IMR-90 (cell line): ENCODE measurements at regions not wholly inside any gene's neighbourhood (a gene's known extent, or its start where the extent isn't known, plus 50 kb on each side); places are given as distances from the start of the nearest gene placed in this dataset.

Experiments
- ATAC-seq: fragments of 200-7000 bp; cut with Tn5 transposase; 2 replicates; pipeline ENCODE4 v1.9.1; 2020; ENCODE audit warnings: low read depth, mild to moderate bottlenecking, moderate library complexity
- BruUV-seq: library from RNA; stranded (reverse); fragments of 400-500 nt; replicated peaks from 2 replicates; lab custom pipeline; 2021; lab: Mats Ljungman, UMichigan
- CTCF ChIA-PET: fragments of 300-600 bp; formaldehyde crosslinking; extraction: SDS; loops from one replicate; lab custom pipeline; 2021; ENCODE audit warnings: antibody characterized with exemption; lab: Yijun Ruan, JAX
- POLR2A ChIA-PET: fragments of 300-600 bp; sonication (Branson Sonifier 250); formaldehyde crosslinking; loops from one replicate; lab custom pipeline; 2022; ENCODE audit warnings: antibody characterized with exemption; ENCODE audit not compliant: unreplicated experiment; lab: Charles Lee
- DNase-seq: peaks from one replicate; pipeline ENCODE4 v3.0.0; 2013
- H2AFZ ChIP-seq: replicated peaks from 2 replicates; pipeline ENCODE3; 2013; ENCODE audit warnings: low read length, mild to moderate bottlenecking; ENCODE audit not compliant: poor library complexity
- H2AK5ac ChIP-seq: 2 replicates; pipeline ENCODE4 v1.6.1; 2013; ENCODE audit warnings: low read depth, low read length, inconsistent platforms
- H2AK9ac ChIP-seq: replicated peaks from 2 replicates; pipeline ENCODE3; 2013; ENCODE audit warnings: mild to moderate bottlenecking, low read depth, low read length, moderate library complexity; ENCODE audit not compliant: poor library complexity
- H2BK120ac ChIP-seq: 2 replicates; pipeline ENCODE4 v1.6.1; 2013; ENCODE audit warnings: low read depth, low read length, inconsistent platforms
- H2BK15ac ChIP-seq: 3 replicates; pipeline ENCODE4 v1.6.1; 2013; ENCODE audit warnings: low read depth, low read length, inconsistent platforms
- H2BK20ac ChIP-seq: 2 replicates; pipeline ENCODE4 v1.6.1; 2013; ENCODE audit warnings: low read depth, mild to moderate bottlenecking, inconsistent platforms, low read length, moderate library complexity
- H2BK5ac ChIP-seq: 2 replicates; pipeline ENCODE4 v1.6.1; 2013; ENCODE audit warnings: mild to moderate bottlenecking, low read depth, low read length, inconsistent platforms; ENCODE audit not compliant: poor library complexity, severe bottlenecking
- H3K14ac ChIP-seq: replicated peaks from 2 replicates; pipeline ENCODE4 v1.6.1; 2013; ENCODE audit warnings: low read depth, low read length, inconsistent platforms
- H3K18ac ChIP-seq: 2 replicates; pipeline ENCODE4 v1.6.1; 2013; ENCODE audit warnings: low read depth, low read length, control low read depth
- H3K23ac ChIP-seq: 2 replicates; pipeline ENCODE4 v1.6.1; 2013; ENCODE audit warnings: low read depth, low read length, inconsistent platforms
- H3K27ac ChIP-seq: 2 replicates; pipeline ENCODE4 v1.5.1; 2013; ENCODE audit warnings: mild to moderate bottlenecking, control low read depth, low read length; ENCODE audit not compliant: insufficient read depth
- H3K27me3 ChIP-seq: 2 replicates; pipeline ENCODE4 v1.6.1; 2013; ENCODE audit warnings: low read length; ENCODE audit not compliant: control insufficient read depth, insufficient read depth
- H3K36me3 ChIP-seq: 2 replicates; pipeline ENCODE4 v1.6.1; 2013; ENCODE audit warnings: low read length, mixed read lengths; ENCODE audit not compliant: control insufficient read depth, insufficient read depth
- H3K4ac ChIP-seq: 2 replicates; pipeline ENCODE4 v1.6.1; 2013; ENCODE audit warnings: low read depth, low read length, inconsistent platforms
- H3K4me1 ChIP-seq: 2 replicates; pipeline ENCODE4 v1.6.1; 2013; ENCODE audit warnings: low read length, mixed read lengths; ENCODE audit not compliant: control insufficient read depth, insufficient read depth
- H3K4me2 ChIP-seq: 2 replicates; pipeline ENCODE4 v1.6.1; 2013; ENCODE audit warnings: low read depth, mild to moderate bottlenecking, control low read depth, low read length, moderate library complexity
- H3K4me3 ChIP-seq: 2 replicates; pipeline ENCODE4 v1.5.1; 2013; ENCODE audit warnings: low read depth, mild to moderate bottlenecking, control low read depth, low read length, moderate library complexity; ENCODE audit not compliant: insufficient read depth
- H3K56ac ChIP-seq: 2 replicates; pipeline ENCODE4 v1.6.1; 2013; ENCODE audit warnings: low read length, inconsistent platforms; ENCODE audit not compliant: insufficient read depth; ENCODE audit errors: extremely low read depth
- H3K79me1 ChIP-seq, 2 experiments: 2 replicates each; pipeline ENCODE4 v1.6.1; 2013; ENCODE audit warnings: low read length in 2 of 2, inconsistent platforms in 1 of 2, low read depth in 1 of 2
- H3K9ac ChIP-seq: 2 replicates; pipeline ENCODE4 v1.6.1; 2013; ENCODE audit warnings: low read depth, low read length, control low read depth
- H3K9me1 ChIP-seq: 2 replicates; pipeline ENCODE4 v1.6.1; 2013; ENCODE audit warnings: low read length, inconsistent platforms; ENCODE audit not compliant: insufficient read depth
- H3K9me3 ChIP-seq: 2 replicates; pipeline ENCODE4 v1.6.1; 2013; ENCODE audit warnings: low read length; ENCODE audit not compliant: control insufficient read depth, insufficient read depth
- H4K20me1 ChIP-seq: 2 replicates; pipeline ENCODE4 v1.6.1; 2013; ENCODE audit warnings: low read length, inconsistent platforms; ENCODE audit not compliant: insufficient read depth
- H4K5ac ChIP-seq: 2 replicates; pipeline ENCODE4 v1.6.1; 2013; ENCODE audit warnings: mild to moderate bottlenecking, low read depth, low read length, control low read depth
- H4K8ac ChIP-seq, 2 experiments: 2 replicates each; pipeline ENCODE4 v1.6.1; 2013; ENCODE audit warnings: low read depth in 2 of 2, low read length in 2 of 2, control low read depth in 1 of 2, inconsistent platforms in 1 of 2
- H4K91ac ChIP-seq: 2 replicates; pipeline ENCODE4 v1.6.1; 2013; ENCODE audit warnings: low read depth, low read length, inconsistent platforms; ENCODE audit not compliant: insufficient read depth
- BHLHE40 ChIP-seq: fragments of 150-350 bp; IDR thresholded peaks from 2 replicates; pipeline ENCODE4 v1.6.1; 2016; ENCODE audit warnings: mild to moderate bottlenecking, low read depth, low read length
- CEBPB ChIP-seq: IDR thresholded peaks from 2 replicates; pipeline ENCODE4 v1.6.1; 2012; ENCODE audit warnings: low read depth, low read length, improper control_type of control experiment
- CHD1 ChIP-seq: IDR thresholded peaks from 2 replicates; pipeline ENCODE4 v1.6.1; 2012; ENCODE audit warnings: low read depth, low read length, improper control_type of control experiment
- FOS ChIP-seq: fragments of 150-350 bp; IDR thresholded peaks from 2 replicates; pipeline ENCODE4 v1.6.1; 2016; ENCODE audit warnings: low read depth, low read length
- MAFK ChIP-seq: IDR thresholded peaks from 2 replicates; pipeline ENCODE4 v1.6.1; 2012; ENCODE audit warnings: low read depth, low read length, improper control_type of control experiment
- MAZ ChIP-seq: IDR thresholded peaks from 2 replicates; pipeline ENCODE4 v1.6.1; 2012; ENCODE audit warnings: low read depth, mild to moderate bottlenecking, low read length, improper control_type of control experiment, moderate library complexity, borderline replicate concordance
- MXI1 ChIP-seq: IDR thresholded peaks from 2 replicates; pipeline ENCODE4 v1.6.1; 2012; ENCODE audit warnings: low read depth, mild to moderate bottlenecking, low read length, moderate library complexity, borderline replicate concordance
- NFE2L2 ChIP-seq: fragments of 150-350 bp; IDR thresholded peaks from 2 replicates; pipeline ENCODE4 v1.6.1; 2016; ENCODE audit warnings: low read depth, mild to moderate bottlenecking, low read length
- POLR2A ChIP-seq: IDR thresholded peaks from 2 replicates; pipeline ENCODE4 v1.6.1; 2012; ENCODE audit warnings: mild to moderate bottlenecking, low read depth, low read length
- RAD21 ChIP-seq: IDR thresholded peaks from 2 replicates; pipeline ENCODE4 v1.6.1; 2012; ENCODE audit warnings: low read length, improper control_type of control experiment
- RCOR1 ChIP-seq: IDR thresholded peaks from 2 replicates; pipeline ENCODE4 v1.6.1; 2012; ENCODE audit warnings: mild to moderate bottlenecking, low read length, improper control_type of control experiment; ENCODE audit not compliant: insufficient replicate concordance
- RFX5 ChIP-seq: IDR thresholded peaks from 2 replicates; pipeline ENCODE4 v1.8.0; 2012; ENCODE audit warnings: low read depth, mild to moderate bottlenecking, low read length, moderate library complexity
- SMC3 ChIP-seq: fragments of 150-350 bp; IDR thresholded peaks from 2 replicates; pipeline ENCODE4 v1.6.1; 2016; ENCODE audit warnings: low read depth, mild to moderate bottlenecking, antibody characterized with exemption, low read length, moderate library complexity
- WGBS, 2 experiments: methylation state at CpG; one replicate each; pipeline versions ENCODE4 v1.1.5 to v1.1.7; 2013; ENCODE audit warnings: missing lambda C conversion rate in 2 of 2; ENCODE audit not compliant: insufficient read length in 1 of 2; ENCODE audit errors: extremely low coverage in 2 of 2; 5-methylcytosine and 5-hydroxymethylcytosine counted together
- dilution Hi-C: fragments of 300-500 bp; cut with HindIII; formaldehyde crosslinking; loops from one replicate; pipeline ENCODE4 v1.14.3; 2018; ENCODE audit warnings: low sequenced_read_pairs; ENCODE audit not compliant: unreplicated experiment
- in situ Hi-C: fragments of 300-500 bp; cut with MboI; formaldehyde crosslinking; loops from 3 replicates; pipeline ENCODE4 v1.14.3; 2019; ENCODE audit warnings: low sequenced_read_pairs, inconsistent platforms, mixed read lengths
- intact Hi-C: fragments of 100-400 bp; cut with micrococcal nuclease; formaldehyde crosslinking; loops from 2 replicates; pipeline ENCODE4 v1.10.0; 2022
- TF ChIP-seq, protein P1 (sequence below): conservative IDR thresholded peaks from 2 replicates; pipeline ENCODE4 v1.5.1; 2012; ENCODE audit warnings: mild to moderate bottlenecking, low read depth, low read length, improper control_type of control experiment
- TF ChIP-seq, protein P2 (sequence below): fragments of 150-350 bp; IDR thresholded peaks from 2 replicates; pipeline ENCODE4 v1.6.1; 2017; ENCODE audit warnings: mild to moderate bottlenecking, antibody characterized with exemption, low read length, low read depth
- TF ChIP-seq, protein P3 (sequence below): fragments of 150-350 bp; IDR thresholded peaks from 2 replicates; pipeline ENCODE4 v1.6.1; 2016; ENCODE audit warnings: low read depth, mild to moderate bottlenecking, low read length, moderate library complexity, borderline replicate concordance

DNA sequence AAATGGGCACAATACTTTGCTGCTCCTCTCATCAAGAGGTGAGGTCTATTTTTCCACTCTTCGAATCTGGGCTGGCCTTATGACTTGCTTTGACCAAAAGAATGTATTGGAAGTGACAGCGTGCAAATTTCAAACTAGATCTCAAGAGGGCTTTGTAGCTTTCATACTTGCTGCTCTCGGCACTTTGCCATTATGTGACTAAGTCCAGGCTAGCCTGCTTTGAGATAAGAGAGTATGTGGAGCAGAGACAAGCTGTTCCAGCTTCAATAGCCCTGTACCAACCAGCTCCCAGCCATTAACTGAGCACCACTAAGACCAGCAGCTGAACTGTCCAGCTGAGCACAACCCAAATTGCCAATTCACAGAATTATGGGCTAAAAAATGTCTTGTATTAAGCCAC, 124.6 kb downstream of the ACER2 start:
- Histone ChIP-seq H3K9me1 (no peaks in the 10 kb centered on the region), H3K27ac (no peak overlapping the region), H2BK5ac (no peak overlapping the region), H3K4me3 (no peak overlapping the region), H3K18ac (no peak overlapping the region), H3K56ac (no peak overlapping the region), H3K9ac (no peak overlapping the region), H3K23ac (no peak overlapping the region), H3K4ac (no peak overlapping the region), H3K27me3 (no peaks in the 10 kb centered on the region), H3K4me1 (no peaks in the 10 kb centered on the region), H3K79me1 (no peaks in the 10 kb centered on the region), H4K91ac (no peak overlapping the region), H3K14ac (no peak overlapping the region), H3K36me3 (no peaks in the 10 kb centered on the region), H4K8ac (no peak overlapping the region), H2AFZ (no peak overlapping the region), H2BK120ac (no peak overlapping the region), H2BK15ac (no peak overlapping the region), H3K9me3 (no peaks in the 10 kb centered on the region), H4K5ac (no peak overlapping the region), H4K20me1 (no peaks in the 10 kb centered on the region), H2AK9ac (no peak overlapping the region), H2BK20ac (no peak overlapping the region), H3K4me2 (no peak overlapping the region), H2AK5ac (no peak overlapping the region)
- ChIA-PET CTCF (no interaction called here), POLR2A (no interaction called here)
- in situ Hi-C loops: no loop called here
- ATAC-seq (peak; percentile 37; the same call in 1 of the 2 replicates), DNase-seq (peak; percentile 37)
- intact Hi-C loops: no loop called here
- WGBS, 2 experiments: no CpG with 5 or more reads among the region's 3 CpGs
- TF ChIP-seq FOS (no peak), SMC3 (no peak), MAFK (no peak), CHD1 (no peak), NFE2L2 (no peak), CEBPB (no peak), BHLHE40 (no peak), MAZ (no peak), RCOR1 (no peak), MXI1 (no peak), RFX5 (no peak), POLR2A (no peak), RAD21 (no peak)
- TF ChIP-seq, protein P1, sequence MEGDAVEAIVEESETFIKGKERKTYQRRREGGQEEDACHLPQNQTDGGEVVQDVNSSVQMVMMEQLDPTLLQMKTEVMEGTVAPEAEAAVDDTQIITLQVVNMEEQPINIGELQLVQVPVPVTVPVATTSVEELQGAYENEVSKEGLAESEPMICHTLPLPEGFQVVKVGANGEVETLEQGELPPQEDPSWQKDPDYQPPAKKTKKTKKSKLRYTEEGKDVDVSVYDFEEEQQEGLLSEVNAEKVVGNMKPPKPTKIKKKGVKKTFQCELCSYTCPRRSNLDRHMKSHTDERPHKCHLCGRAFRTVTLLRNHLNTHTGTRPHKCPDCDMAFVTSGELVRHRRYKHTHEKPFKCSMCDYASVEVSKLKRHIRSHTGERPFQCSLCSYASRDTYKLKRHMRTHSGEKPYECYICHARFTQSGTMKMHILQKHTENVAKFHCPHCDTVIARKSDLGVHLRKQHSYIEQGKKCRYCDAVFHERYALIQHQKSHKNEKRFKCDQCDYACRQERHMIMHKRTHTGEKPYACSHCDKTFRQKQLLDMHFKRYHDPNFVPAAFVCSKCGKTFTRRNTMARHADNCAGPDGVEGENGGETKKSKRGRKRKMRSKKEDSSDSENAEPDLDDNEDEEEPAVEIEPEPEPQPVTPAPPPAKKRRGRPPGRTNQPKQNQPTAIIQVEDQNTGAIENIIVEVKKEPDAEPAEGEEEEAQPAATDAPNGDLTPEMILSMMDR: no peak
- TF ChIP-seq, protein P2, sequence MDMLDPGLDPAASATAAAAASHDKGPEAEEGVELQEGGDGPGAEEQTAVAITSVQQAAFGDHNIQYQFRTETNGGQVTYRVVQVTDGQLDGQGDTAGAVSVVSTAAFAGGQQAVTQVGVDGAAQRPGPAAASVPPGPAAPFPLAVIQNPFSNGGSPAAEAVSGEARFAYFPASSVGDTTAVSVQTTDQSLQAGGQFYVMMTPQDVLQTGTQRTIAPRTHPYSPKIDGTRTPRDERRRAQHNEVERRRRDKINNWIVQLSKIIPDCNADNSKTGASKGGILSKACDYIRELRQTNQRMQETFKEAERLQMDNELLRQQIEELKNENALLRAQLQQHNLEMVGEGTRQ: no peak
- TF ChIP-seq, protein P3, sequence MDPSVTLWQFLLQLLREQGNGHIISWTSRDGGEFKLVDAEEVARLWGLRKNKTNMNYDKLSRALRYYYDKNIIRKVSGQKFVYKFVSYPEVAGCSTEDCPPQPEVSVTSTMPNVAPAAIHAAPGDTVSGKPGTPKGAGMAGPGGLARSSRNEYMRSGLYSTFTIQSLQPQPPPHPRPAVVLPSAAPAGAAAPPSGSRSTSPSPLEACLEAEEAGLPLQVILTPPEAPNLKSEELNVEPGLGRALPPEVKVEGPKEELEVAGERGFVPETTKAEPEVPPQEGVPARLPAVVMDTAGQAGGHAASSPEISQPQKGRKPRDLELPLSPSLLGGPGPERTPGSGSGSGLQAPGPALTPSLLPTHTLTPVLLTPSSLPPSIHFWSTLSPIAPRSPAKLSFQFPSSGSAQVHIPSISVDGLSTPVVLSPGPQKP: no peak
- no TSS peak for BruUV-seq
- dilution Hi-C loops: no loop called here
